Activated naive CD8-positive, alpha-beta T cell (primary cell): ENCODE measurements at regions not wholly inside any gene's neighbourhood (a gene's known extent, or its start where the extent isn't known, plus 50 kb on each side); places are given as distances from the start of the nearest gene placed in this dataset.

ENCODE experiments used
- H3K27ac Mint-ChIP-seq: one replicate; pipeline ENCODE4 v1.8.0; 2021; ENCODE audit warnings: mixed read lengths
- H3K27me3 Mint-ChIP-seq: one replicate; pipeline ENCODE4 v1.8.0; 2021; ENCODE audit warnings: mixed read lengths
- H3K36me3 Mint-ChIP-seq: one replicate; pipeline ENCODE4 v1.8.0; 2021; ENCODE audit warnings: mixed read lengths
- H3K4me1 Mint-ChIP-seq: one replicate; pipeline ENCODE4 v1.8.0; 2021; ENCODE audit warnings: low read depth, mixed read lengths
- H3K4me3 Mint-ChIP-seq: one replicate; pipeline ENCODE4 v1.8.0; 2021; ENCODE audit warnings: mild to moderate bottlenecking, mixed read lengths
- H3K9me3 Mint-ChIP-seq: one replicate; pipeline ENCODE4 v1.8.0; 2021; ENCODE audit warnings: low read depth, mixed read lengths

DNA sequence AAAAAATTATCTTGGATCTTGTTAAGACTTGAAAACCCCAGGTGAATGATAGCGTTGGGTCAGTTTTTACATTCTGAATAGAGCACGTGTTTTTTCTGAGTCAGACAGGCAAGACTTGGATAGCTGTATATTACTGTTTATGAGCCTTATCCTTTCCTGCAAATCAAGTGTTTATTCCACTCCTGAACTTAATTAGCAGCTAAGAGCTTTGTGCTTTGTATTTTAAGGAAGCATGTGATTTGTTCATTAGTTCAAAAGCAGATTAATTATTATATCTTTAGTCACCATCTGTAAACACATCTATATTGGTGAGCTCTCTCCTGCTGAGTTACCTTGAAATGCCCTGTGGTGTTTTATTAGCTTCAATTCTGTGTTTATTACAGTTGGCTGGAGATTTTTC lies 98.6 kb upstream of the PRPS1L1 start:
- Mint-ChIP-seq H3K27me3 (no peaks in the 10 kb centered on the region), H3K4me3 (no peak overlapping the region), H3K4me1 (no peaks in the 10 kb centered on the region), H3K36me3 (no peaks in the 10 kb centered on the region), H3K9me3 (no peaks in the 10 kb centered on the region), H3K27ac (no peak overlapping the region)

DNA sequence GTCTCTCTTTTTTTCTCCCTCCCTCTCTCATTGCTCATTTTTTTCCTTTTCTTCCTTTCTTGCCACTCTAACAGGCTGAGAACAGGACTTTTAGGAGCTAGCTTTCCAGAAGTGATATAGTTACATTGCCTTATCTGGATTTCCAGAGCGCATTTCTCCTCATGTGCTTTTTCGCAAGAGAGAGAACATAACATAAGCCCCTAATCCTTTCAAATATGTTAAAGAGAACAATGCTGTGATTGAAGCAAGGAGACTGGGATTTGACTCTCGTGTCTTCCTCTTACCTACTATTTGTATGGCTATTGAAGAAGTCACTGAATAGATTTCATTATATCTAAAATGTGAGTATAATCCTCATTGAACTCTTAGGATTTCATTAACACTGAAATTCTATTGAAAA lies 101.2 kb upstream of the PRPS1L1 start:
- Mint-ChIP-seq H3K4me1 (no peaks in the 10 kb centered on the region), H3K36me3 (no peaks in the 10 kb centered on the region), H3K9me3 (no peaks in the 10 kb centered on the region), H3K27ac (no peak overlapping the region), H3K27me3 (no peaks in the 10 kb centered on the region), H3K4me3 (no peak overlapping the region)

DNA sequence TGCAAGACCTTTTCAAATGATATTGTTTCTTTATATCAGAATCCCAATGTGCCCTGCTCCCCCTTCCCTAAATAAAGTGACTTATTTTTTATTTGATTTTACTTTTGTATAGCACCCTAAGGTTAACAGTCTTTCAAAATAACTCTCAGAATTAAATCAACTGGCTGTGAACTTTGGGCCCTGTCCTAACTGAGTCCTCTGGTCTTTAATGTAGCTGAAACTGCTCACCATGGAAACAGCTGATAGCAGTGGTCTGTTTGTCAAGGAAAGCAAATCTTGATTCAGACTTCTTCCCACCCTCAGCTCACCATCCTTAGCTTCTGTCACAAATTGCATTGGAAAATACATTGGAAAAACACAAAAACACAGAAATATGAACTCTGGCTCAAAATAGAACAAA lies 105.2 kb upstream of the PRPS1L1 start:
- H3K9me3 Mint-ChIP-seq: no peaks in the 10 kb centered on the region
- H3K4me3 Mint-ChIP-seq: no peak overlapping the region
- no peak overlapping the region for H3K27ac Mint-ChIP-seq
- H3K4me1 Mint-ChIP-seq: no peaks in the 10 kb centered on the region
- H3K27me3 Mint-ChIP-seq: no peaks in the 10 kb centered on the region
- no peaks in the 10 kb centered on the region for H3K36me3 Mint-ChIP-seq

DNA sequence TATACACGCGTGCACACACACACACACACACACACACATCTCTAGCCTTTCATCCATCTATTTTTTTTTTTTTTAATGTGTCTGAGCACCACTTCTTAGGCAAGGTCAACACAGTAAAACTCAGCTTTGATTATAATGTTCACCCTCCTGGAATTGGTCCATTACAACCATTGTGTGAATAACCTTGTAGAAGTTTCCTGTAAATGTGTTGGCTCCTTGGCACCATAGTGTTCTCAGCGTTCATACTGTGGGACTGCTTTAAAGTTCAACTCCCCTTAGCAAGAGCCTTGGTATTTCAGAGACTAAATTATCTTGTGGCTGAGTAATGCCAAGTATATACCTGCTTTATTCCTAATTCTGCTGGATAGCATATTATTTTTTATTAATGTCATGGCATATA lies 106.3 kb upstream of the PRPS1L1 start:
- Mint-ChIP-seq H3K27me3 (no peaks in the 10 kb centered on the region), H3K27ac (no peak overlapping the region), H3K4me3 (no peak overlapping the region), H3K9me3 (no peaks in the 10 kb centered on the region), H3K4me1 (no peaks in the 10 kb centered on the region), H3K36me3 (no peaks in the 10 kb centered on the region)

DNA sequence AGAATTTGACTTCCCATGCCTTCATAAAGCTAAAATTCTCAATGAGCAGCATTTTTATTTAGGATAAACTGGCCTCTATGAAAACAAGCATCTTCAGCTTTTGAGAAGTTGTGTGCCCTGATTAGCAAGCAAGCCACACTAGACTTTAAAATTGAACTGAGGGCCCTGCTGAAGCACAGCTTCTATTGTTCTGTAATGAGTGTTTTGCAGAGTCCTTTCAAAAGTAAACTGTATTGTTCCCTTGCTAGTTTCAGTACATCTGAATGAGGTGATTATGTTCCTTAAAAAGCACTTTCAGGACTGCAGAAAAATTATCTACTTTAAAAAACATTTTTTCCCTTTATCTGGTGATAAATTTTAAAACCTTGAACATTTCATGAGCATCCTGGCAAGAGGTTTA lies 113.3 kb upstream of the PRPS1L1 start:
- Mint-ChIP-seq H3K9me3 (no peaks in the 10 kb centered on the region), H3K4me1 (no peaks in the 10 kb centered on the region), H3K36me3 (no peaks in the 10 kb centered on the region), H3K27ac (no peak overlapping the region), H3K4me3 (no peak overlapping the region), H3K27me3 (no peaks in the 10 kb centered on the region)

DNA sequence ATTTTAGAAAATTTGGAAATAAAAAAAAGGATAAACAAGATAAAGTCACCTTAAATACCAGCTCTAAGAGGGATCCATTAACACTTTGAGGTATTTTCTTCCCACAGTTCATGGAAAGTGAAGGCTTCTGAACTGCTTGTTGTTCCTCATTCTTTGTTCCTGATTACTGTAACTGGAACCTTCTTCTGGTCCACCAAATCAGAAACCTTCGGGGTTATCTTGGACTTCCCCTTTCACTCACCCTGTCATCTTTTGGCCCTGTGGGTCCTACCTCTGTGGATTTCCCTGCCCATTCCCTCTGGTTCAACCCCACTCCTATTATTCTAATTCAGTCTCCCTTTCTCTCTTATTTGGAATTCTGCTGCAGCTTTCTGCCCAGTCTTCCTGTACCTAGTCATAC lies 116.5 kb upstream of the PRPS1L1 start:
- no peak overlapping the region for H3K4me3 Mint-ChIP-seq

DNA sequence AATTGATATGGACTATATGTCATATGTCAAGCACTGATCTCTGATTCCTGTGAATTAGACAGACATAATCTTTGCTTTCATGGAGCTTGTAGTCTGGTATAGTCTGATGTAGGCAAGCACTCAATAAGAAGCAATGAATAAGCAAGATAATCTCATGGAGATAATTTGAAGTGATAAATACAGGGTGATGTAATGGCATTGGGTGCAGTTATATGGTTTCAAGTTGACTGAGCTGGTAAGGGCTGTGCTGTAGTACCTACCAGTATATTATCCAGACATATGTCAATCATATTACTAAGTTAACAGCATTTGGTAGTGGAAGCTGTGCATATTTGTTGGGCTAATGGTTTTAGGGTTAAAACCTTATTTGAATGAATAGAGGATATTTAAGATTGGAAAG lies 117.5 kb upstream of the PRPS1L1 start:
- Mint-ChIP-seq H3K27ac (no peak overlapping the region), H3K4me1 (no peaks in the 10 kb centered on the region), H3K4me3 (no peak overlapping the region), H3K27me3 (peaks cover 2% of the 10 kb centered on the region), H3K9me3 (no peaks in the 10 kb centered on the region), H3K36me3 (no peaks in the 10 kb centered on the region)

More for the DNA sequence above, 116.5 kb upstream of the PRPS1L1 start:
- no peaks in the 10 kb centered on the region for H3K9me3 Mint-ChIP-seq
- no peaks in the 10 kb centered on the region for H3K36me3 Mint-ChIP-seq
- no peaks in the 10 kb centered on the region for H3K4me1 Mint-ChIP-seq
- no peak overlapping the region for H3K27ac Mint-ChIP-seq
- H3K27me3 Mint-ChIP-seq: peaks cover 2% of the 10 kb centered on the region

DNA sequence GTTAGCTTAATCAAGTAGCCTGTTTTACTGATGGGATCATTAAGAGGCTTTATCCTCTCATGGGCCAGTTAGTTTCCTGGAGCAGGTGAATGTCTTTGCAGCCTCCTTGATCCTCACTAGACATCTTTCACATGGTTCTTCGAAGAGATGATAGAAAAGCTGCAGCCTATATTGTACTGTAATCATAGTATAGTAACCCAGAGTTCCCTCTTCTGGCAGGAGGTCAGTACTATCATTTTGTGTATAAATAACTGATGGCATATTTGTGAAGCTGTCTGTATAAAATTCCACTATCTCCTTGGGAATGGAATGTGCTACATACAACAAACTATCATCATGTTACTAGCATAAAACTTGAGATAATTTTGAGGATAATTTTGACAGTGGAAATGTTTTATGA lies 123.8 kb upstream of the PRPS1L1 start:
- no peaks in the 10 kb centered on the region for H3K36me3 Mint-ChIP-seq
- H3K27me3 Mint-ChIP-seq: peaks cover 6% of the 10 kb centered on the region
- no peak overlapping the region for H3K27ac Mint-ChIP-seq
- H3K4me3 Mint-ChIP-seq: no peak overlapping the region
- no peaks in the 10 kb centered on the region for H3K4me1 Mint-ChIP-seq
- no peaks in the 10 kb centered on the region for H3K9me3 Mint-ChIP-seq

DNA sequence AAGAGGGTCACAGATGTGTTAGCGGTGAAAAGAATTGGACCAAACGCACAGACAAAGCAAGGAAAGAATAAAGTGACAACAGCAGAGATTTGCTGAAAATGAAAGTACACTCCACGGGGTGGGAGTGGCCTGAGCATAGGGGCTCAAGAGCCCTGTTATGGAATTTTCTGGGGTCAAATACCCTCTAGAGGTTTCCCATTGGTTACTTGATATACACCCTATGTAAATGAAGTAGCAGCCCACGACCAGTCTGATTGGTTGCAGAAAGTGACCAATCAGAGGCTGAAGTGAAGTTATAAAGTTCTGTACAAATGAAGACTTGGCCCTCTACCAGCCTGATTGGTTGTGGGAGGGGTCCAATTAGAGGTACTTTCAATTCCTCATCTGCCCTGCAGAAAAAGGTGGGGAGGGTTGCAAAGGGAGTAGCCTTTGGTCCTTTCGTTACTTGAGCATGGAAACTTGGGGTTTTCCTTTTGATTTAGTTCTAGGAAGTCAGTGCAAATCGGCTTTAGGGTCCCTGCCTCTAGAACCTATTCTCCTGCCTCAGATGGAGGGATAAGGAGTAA lies 125.6 kb upstream of the PRPS1L1 start:
- H3K9me3 Mint-ChIP-seq: no peaks in the 10 kb centered on the region
- no peak overlapping the region for H3K4me3 Mint-ChIP-seq

DNA sequence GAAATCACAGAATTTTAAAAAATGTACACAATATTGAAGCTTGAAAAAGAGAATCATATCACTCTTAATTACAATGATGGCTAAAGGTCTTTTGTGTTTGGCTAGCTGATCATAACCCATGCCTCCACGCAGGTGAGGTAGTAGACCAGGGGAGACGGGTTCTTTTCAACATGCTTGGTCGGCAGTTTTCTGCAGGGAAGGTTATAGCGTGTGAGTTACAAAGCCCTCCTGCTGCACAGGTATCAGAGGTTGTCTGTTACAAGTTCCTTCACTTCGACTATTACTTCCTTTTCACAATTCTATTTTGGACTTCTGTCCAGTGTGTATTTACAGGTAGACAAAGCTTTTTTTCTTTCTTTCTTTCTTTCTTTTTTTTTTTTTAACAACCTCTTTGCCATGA lies 127.1 kb upstream of the PRPS1L1 start:
- Mint-ChIP-seq H3K27ac (no peak overlapping the region), H3K4me1 (no peaks in the 10 kb centered on the region), H3K27me3 (peaks cover 4% of the 10 kb centered on the region), H3K36me3 (no peaks in the 10 kb centered on the region), H3K9me3 (no peaks in the 10 kb centered on the region), H3K4me3 (no peak overlapping the region)

More for the DNA sequence above, 125.6 kb upstream of the PRPS1L1 start:
- Mint-ChIP-seq H3K27me3 (peaks cover 4% of the 10 kb centered on the region), H3K27ac (no peak overlapping the region), H3K36me3 (no peaks in the 10 kb centered on the region), H3K4me1 (no peaks in the 10 kb centered on the region)

DNA sequence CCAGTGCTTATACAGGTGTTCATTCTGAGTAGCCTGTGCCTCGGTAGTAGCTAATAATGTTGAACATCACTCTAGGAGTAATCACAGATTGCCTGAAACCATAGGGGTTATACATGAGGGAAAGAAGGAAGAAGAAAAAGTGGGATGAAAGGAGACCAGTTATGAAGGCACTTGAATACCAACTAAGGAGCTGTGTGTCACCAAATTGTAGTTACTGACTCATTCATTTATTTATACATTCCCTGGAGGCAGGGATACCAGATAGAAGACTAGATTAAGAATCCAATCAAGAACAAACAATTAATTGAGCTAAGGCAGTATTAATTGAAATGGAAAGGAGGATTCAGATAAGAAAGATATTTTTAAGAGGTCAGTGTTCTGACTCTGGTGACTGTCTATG lies 129.6 kb upstream of the PRPS1L1 start:
- Mint-ChIP-seq H3K27ac (no peak overlapping the region), H3K4me1 (no peaks in the 10 kb centered on the region), H3K4me3 (no peak overlapping the region), H3K9me3 (no peaks in the 10 kb centered on the region), H3K27me3 (peaks cover 4% of the 10 kb centered on the region), H3K36me3 (no peaks in the 10 kb centered on the region)

DNA sequence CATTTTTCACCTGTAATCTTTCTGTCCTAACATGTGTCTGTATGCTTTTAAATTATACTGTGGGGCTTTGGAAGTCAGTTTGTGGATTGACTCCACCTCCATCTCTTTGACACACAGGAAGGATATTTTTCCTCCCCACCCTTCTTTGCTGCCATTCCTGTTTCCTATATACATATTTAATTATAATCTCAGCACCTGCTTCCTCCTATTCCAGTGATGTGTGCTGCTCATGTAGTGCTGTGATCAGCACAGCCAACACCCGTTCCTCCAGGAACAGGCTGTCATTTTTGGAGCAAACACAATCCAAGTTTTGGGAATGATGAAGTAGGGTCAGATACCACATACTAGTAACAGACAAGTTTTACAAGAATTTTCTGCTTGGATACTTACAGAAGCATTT lies 135.0 kb upstream of the PRPS1L1 start:
- Mint-ChIP-seq H3K9me3 (no peaks in the 10 kb centered on the region), H3K4me1 (no peaks in the 10 kb centered on the region), H3K27me3 (no peaks in the 10 kb centered on the region)

DNA sequence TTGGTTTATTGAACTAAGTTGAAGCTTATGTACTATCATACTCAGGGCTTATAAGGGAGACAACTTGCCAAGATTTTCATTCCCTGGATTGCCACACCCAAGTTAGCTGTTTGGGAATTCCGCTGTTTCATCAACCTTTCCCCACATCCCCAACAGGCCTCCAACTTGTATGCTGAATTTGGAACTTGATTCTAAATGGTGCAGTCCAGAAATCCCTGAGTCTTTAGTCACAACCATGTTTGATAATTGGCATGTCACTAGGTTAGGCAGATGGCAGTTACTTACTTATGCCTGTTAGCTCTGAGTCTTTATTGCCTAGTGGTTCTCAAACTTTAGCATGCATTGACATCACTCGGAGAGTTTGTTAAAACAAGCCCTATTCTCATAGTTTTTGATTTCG lies 135.4 kb upstream of the PRPS1L1 start:
- Mint-ChIP-seq H3K4me1 (no peaks in the 10 kb centered on the region), H3K9me3 (no peaks in the 10 kb centered on the region), H3K27me3 (no peaks in the 10 kb centered on the region), H3K4me3 (no peak overlapping the region), H3K27ac (no peak overlapping the region), H3K36me3 (no peaks in the 10 kb centered on the region)

More for the DNA sequence above, 135.0 kb upstream of the PRPS1L1 start:
- no peak overlapping the region for H3K27ac Mint-ChIP-seq
- H3K4me3 Mint-ChIP-seq: no peak overlapping the region
- H3K36me3 Mint-ChIP-seq: no peaks in the 10 kb centered on the region

DNA sequence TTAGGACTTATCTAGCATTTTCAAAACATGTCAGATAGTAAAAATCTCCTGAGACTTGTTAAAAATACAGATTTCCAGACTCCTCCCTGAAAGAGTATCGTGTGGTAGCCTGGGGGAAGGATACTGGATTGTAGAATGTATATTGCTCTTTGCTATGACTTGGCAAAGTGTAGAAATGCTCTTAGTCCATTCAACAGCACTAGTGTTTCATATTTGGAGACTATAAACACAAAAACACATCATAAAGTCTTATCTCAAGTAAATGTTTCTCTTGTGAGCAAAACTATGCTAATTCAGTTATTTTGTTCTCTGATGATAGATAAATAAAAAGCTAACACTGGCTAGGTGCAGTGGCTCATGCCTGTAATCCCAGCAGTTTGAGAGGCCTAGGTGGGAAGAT lies 137.5 kb upstream of the PRPS1L1 start:
- H3K9me3 Mint-ChIP-seq: no peaks in the 10 kb centered on the region
- H3K4me3 Mint-ChIP-seq: no peak overlapping the region
- H3K27me3 Mint-ChIP-seq: no peaks in the 10 kb centered on the region
- H3K36me3 Mint-ChIP-seq: no peaks in the 10 kb centered on the region
- no peak overlapping the region for H3K27ac Mint-ChIP-seq
- H3K4me1 Mint-ChIP-seq: no peaks in the 10 kb centered on the region

DNA sequence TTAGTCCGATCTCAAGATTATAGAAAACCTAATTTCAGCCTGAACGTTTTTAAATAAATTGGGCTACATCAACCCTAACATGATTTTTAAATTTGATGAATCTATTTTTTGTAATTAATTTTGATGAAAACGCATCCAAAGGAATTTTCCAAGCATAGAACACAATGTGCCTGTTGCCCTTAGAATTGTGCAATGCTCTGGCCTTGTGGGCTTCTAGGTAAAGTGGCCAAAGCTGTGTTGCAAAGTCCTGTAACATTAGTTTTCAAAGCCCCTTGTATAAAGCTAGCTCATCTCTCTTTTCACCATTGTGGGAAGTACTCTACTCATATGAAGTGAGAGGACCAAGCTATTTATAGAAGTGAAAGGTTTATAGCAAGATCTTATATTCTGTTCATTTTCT lies 138.4 kb upstream of the PRPS1L1 start:
- Mint-ChIP-seq H3K36me3 (no peaks in the 10 kb centered on the region), H3K4me1 (no peaks in the 10 kb centered on the region), H3K9me3 (no peaks in the 10 kb centered on the region), H3K27ac (no peak overlapping the region), H3K27me3 (no peaks in the 10 kb centered on the region), H3K4me3 (no peak overlapping the region)

DNA sequence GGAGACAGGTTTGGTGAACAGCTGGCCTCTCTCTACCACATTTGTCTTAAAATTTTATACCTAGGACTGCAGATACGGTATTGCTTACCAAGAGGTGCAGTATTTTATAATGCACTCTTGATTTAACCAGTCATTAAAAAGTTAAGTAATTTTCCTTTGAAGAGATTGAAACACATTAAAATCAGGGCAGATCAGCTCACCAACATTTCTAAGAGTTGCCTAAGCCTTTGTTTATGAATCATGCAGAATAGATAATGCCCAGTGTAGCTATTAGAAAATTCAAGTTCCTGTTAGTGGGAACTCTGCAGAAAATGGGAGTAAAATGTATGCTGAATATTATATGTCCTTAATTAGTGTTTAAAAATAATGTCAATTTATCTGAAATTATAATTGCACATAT lies 140.2 kb upstream of the PRPS1L1 start:
- no peak overlapping the region for H3K27ac Mint-ChIP-seq
- H3K9me3 Mint-ChIP-seq: no peaks in the 10 kb centered on the region
- no peak overlapping the region for H3K4me3 Mint-ChIP-seq
- H3K36me3 Mint-ChIP-seq: no peaks in the 10 kb centered on the region
- H3K27me3 Mint-ChIP-seq: no peaks in the 10 kb centered on the region
- no peaks in the 10 kb centered on the region for H3K4me1 Mint-ChIP-seq
